ENCODE measurements at regions not wholly inside any gene's neighbourhood (a gene's known extent, or its start where the extent isn't known, plus 50 kb on each side); places are given as distances from the start of the nearest gene placed in this dataset.
A peak's percentile ranks its signal among the peaks of the same experiment; 100 is the strongest.
"Not testable (repeated sequence)": the region's sequence is repeated elsewhere in the genome, so short reads cannot be mapped to it uniquely, and the experiment has no call there.

DNA sequence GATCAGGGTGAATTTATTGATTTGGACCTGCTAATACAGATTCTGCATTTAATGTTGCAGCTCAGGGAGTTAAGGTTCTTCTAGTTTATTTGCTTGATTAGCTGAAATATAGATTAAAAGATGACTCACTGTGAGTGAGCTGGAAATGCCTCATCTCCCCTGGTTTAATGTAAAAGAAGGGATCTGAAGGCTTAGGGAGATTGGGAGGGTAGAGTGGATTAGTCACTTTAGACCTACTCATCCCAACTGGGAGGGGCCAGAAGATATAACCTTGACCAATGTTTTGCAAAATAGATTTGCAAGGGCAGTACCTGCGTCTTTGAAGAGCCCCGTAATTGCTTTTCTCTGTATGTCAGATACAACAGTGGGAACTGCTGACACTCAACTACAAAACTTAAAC is 922.8 kb upstream of the ADGRL4 start:
- no peak overlapping the region for H3K27ac Mint-ChIP-seq
- no peaks in the 10 kb centered on the region for H3K4me1 Mint-ChIP-seq
- no peaks in the 10 kb centered on the region for H3K36me3 Mint-ChIP-seq
- H3K9me3 Mint-ChIP-seq: peaks cover 3 to 8% (median 6%) of the 10 kb centered on the region in 3 donors
- peaks cover 3% of the 10 kb centered on the region for H3K27me3 Mint-ChIP-seq
- no peak overlapping the region for H3K4me3 Mint-ChIP-seq

DNA sequence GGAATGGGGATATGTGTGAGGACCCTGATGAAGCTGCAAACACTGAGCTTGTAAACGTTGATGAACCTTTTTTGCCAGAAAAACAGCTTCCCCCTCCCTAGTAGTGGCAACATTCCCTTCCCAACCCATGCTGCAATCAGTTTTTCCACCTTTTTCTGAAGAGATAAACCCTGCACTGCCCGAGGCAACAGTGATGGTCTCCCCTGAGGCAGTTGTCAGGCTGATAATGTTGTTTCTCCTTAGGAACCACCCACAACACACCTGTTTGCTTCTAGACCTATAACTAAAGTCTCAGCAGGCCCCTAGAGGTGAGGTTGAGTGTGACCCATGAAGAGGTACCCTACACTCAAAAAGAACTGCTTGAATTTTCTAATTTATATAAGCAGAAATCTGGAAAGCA is 922.4 kb upstream of the ADGRL4 start:
- H3K9me3 Mint-ChIP-seq: peaks cover 3 to 8% (median 7%) of the 10 kb centered on the region in 3 donors
- no peak overlapping the region for H3K4me3 Mint-ChIP-seq
- peaks cover 3% of the 10 kb centered on the region for H3K27me3 Mint-ChIP-seq
- no peaks in the 10 kb centered on the region for H3K4me1 Mint-ChIP-seq
- H3K27ac Mint-ChIP-seq: peak overlapping the region in 1 of 3 donors; percentile 6
- H3K36me3 Mint-ChIP-seq: no peaks in the 10 kb centered on the region

DNA sequence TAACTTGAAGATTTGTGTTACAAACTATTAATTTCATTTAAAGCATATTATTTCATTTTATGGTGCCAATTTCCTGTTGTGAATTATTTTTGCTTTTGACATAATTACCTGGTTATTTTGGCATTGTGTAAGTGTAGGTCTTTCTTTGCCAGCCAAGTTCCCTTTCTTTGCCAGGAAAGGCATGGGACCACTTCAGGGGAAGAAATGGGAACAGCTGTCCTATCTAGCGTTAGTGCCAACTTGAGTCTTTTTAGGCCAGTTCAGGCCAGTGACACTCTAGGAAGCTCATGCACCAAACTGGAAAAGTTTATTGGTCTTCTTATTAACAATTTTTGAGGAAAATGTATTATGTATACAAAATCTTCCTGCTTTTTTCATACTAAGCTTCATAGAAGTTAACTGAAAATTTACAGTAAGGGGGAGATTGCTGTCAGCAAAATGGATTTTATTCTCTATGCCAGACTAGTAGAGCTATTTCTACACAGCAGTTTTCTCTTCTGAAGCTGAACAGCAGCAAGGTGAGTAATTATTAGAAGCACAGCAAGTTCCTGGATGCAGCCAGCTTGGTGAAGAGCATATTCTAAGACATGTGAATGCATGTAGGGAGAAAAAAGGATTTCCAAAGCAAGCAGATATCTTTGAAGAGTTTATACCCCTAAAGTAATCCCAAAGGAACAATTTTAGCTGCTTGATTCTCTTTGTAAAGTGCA is 914.6 kb upstream of the ADGRL4 start:
- Mint-ChIP-seq H3K36me3 (no peaks in the 10 kb centered on the region), H3K27me3 (peaks cover 1% of the 10 kb centered on the region), H3K4me3 (no peak overlapping the region), H3K4me1 (no peaks in the 10 kb centered on the region), H3K9me3 (peaks cover 16 to 24% (median 17%) of the 10 kb centered on the region in 3 donors), H3K27ac (no peak overlapping the region)

DNA sequence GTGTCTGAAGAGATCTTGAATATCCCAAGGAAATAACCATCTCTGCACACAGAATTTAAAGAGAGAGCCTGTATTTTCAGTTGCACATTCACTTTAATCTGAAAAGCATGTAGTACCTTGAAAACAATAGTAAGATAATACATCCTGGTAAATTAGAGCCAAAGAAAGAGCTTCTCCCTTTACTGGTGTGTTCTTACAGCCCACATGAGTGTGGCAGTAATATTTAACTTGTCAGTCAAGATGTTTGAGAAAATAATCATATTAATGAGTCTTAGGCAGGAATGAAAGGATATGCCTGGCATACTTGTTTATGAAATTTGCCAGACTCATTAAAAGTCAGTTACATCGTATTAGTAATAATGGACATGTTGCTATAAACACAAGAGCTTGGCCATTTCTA is 908.4 kb upstream of the ADGRL4 start:
- H3K4me1 Mint-ChIP-seq: no peaks in the 10 kb centered on the region
- no peak overlapping the region for H3K27ac Mint-ChIP-seq
- peaks cover 1% of the 10 kb centered on the region for H3K27me3 Mint-ChIP-seq
- peaks cover 7 to 12% (median 8%) of the 10 kb centered on the region in 3 donors for H3K9me3 Mint-ChIP-seq
- H3K4me3 Mint-ChIP-seq: no peak overlapping the region
- no peaks in the 10 kb centered on the region for H3K36me3 Mint-ChIP-seq

DNA sequence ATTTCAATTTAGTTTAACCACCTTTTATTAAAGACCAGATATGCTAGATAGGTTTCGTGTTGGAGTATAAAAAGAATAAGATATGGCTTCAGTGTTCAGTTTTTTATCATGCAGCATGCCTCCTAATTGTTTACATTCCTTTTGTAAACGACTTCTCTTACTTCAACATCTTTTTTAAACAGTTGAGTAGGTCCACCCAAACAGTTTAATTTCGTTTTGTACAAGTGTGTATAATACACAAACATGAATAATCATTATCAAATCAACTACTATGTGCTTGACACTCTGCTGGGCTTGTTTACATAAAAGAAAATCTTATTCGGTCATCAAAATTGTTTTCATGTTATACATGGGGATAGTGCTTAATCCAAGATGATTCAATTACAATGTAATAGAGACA is 906.3 kb upstream of the ADGRL4 start:
- H3K27ac Mint-ChIP-seq: no peak overlapping the region
- peaks cover 1% of the 10 kb centered on the region for H3K27me3 Mint-ChIP-seq
- peaks cover 7 to 12% (median 8%) of the 10 kb centered on the region in 3 donors for H3K9me3 Mint-ChIP-seq
- no peaks in the 10 kb centered on the region for H3K4me1 Mint-ChIP-seq
- no peak overlapping the region for H3K4me3 Mint-ChIP-seq
- no peaks in the 10 kb centered on the region for H3K36me3 Mint-ChIP-seq

DNA sequence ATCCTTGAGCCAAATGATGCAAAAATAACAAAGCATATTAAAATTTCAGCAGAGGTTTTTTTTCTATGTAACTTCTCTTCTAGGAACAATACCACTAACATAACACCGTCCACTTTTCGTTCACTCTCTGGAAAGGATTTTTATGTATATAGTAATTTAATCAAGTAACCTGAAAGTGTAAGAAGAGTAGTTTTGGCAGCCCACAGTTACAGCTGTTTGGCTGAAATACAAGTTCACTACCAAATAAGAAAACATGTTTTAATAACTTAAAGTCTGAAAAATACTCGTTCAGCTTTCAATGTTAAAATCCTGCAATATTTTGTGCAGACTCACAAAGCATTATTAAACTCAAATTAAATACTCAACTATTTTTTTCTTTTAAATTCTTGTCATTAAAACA is 896.8 kb upstream of the ADGRL4 start:
- Mint-ChIP-seq H3K27ac (no peak overlapping the region), H3K27me3 (peaks cover 2% of the 10 kb centered on the region), H3K9me3 (peaks cover 5 to 11% (median 5%) of the 10 kb centered on the region in 3 donors), H3K36me3 (no peaks in the 10 kb centered on the region), H3K4me1 (no peaks in the 10 kb centered on the region), H3K4me3 (no peak overlapping the region)

DNA sequence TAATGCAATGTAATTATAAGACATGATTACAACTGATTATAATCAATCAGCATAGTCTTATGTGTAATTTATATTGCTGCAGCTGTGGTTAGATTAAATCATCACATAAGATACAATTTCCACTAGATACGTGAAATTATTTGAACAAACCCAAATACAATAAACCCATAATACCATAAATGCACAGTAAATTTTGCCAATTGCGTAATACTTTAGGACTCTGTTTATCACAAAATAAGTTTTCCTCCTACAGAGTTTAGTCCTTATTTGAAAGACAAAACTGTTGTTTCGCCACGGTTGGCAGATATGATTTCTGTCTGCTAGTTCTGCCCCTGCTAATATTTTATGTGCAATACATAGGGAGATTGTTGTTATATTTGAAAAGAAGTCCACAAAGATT is 895.9 kb upstream of the ADGRL4 start:
- H3K4me1 Mint-ChIP-seq: no peaks in the 10 kb centered on the region
- H3K36me3 Mint-ChIP-seq: no peaks in the 10 kb centered on the region
- peaks cover 5 to 11% (median 5%) of the 10 kb centered on the region in 3 donors for H3K9me3 Mint-ChIP-seq
- no peak overlapping the region for H3K27ac Mint-ChIP-seq
- H3K4me3 Mint-ChIP-seq: no peak overlapping the region
- H3K27me3 Mint-ChIP-seq: peaks cover 2% of the 10 kb centered on the region

DNA sequence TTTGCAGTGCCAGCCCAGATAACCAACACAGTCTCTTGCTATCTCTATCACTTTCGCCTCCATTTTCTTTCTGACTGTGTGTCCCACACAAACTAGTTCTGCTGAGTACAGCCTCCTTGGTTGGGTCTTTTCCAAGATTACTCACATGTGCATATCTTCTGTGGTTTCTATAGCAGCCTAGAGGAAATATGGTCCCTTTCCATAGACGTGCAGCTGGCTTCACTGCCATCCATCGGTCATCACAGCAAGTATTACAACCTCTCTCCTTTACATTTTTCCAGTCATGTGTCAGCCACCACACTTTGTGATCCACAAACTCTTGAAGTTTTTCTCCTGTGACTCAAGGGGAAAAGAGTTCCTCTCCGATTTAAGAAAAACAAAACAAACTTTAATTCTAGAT is 893.4 kb upstream of the ADGRL4 start:
- Mint-ChIP-seq H3K27ac (no peak overlapping the region), H3K4me3 (no peak overlapping the region), H3K36me3 (no peaks in the 10 kb centered on the region), H3K4me1 (peaks cover 0 to 2% (median 0%) of the 10 kb centered on the region in 3 donors), H3K27me3 (peaks cover 2% of the 10 kb centered on the region), H3K9me3 (peaks cover 1 to 7% (median 2%) of the 10 kb centered on the region in 3 donors)

DNA sequence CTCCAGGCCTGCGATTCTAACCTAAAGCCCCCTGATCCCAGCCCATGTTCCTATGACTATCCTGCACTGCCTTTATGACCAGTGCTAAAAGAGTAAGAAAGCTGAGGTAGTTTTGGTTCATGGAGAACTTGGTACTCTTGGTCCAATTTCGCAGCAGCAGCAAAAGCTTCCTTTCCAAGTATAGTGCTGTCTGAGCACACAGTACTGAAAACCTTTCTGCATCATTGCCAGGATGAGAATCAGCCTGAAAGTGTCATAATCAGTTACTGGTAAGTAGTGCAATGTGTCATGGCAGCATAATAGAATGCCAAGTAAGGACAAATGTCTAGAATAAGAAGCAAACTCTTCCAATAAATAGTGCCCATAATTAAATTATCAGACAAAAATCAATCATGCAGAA is 889.6 kb upstream of the ADGRL4 start:
- Mint-ChIP-seq H3K4me3 (no peak overlapping the region), H3K36me3 (peaks cover 2% of the 10 kb centered on the region), H3K9me3 (peaks cover 2 to 6% (median 5%) of the 10 kb centered on the region in 3 donors), H3K4me1 (peaks cover 0 to 5% (median 0%) of the 10 kb centered on the region in 3 donors), H3K27me3 (peaks cover 4% of the 10 kb centered on the region), H3K27ac (no peak overlapping the region)

DNA sequence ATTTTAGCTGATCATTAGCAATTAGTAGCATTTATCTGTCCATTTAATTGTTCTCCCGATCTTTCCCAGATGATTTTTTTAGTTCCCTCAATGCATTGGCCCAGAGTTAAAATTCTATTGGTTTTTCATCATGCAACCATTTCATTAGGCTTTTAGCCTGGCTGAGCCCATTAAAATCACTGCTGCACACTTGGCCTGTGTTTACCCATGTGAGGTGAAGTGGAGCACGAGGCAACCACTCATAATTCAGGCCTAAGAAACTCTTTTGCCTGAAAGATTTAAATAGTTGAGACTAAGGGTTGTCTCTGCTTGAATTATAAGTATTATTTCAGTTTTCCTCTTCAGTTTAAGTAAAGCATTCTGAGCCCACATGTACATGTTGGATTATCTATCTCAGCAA is 889.0 kb upstream of the ADGRL4 start:
- peaks cover 4% of the 10 kb centered on the region for H3K27me3 Mint-ChIP-seq
- peaks cover 0 to 5% (median 0%) of the 10 kb centered on the region in 3 donors for H3K4me1 Mint-ChIP-seq
- no peak overlapping the region for H3K27ac Mint-ChIP-seq
- H3K4me3 Mint-ChIP-seq: no peak overlapping the region
- peaks cover 2% of the 10 kb centered on the region for H3K36me3 Mint-ChIP-seq
- H3K9me3 Mint-ChIP-seq: peaks cover 5 to 8% (median 6%) of the 10 kb centered on the region in 3 donors

DNA sequence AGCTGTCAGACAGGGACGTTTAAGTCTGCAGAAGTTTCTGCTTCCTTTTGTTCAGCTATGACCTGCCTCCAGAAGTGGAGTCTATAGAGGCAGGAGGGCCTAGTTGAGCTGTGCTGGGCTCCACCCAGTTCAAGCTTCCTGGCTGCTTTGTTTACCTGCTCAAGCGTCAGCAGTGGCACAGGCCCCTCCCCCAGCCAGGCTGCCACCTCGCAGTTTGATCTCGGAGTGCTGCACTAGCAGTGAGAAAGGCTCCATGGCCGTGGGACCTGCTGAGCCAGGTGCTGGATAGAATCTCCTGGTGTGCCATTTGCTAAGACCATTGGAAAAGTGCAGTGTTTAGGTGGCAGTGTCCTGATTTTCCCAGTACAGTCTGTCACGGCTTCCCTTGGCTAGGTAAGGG is 887.6 kb upstream of the ADGRL4 start:
- H3K27ac Mint-ChIP-seq, H3K4me1 Mint-ChIP-seq, H3K36me3 Mint-ChIP-seq, H3K9me3 Mint-ChIP-seq, H3K27me3 Mint-ChIP-seq: not testable (repeated sequence)
- peak overlapping the region in 1 of 4 donors; percentile 75 for H3K4me3 Mint-ChIP-seq

DNA sequence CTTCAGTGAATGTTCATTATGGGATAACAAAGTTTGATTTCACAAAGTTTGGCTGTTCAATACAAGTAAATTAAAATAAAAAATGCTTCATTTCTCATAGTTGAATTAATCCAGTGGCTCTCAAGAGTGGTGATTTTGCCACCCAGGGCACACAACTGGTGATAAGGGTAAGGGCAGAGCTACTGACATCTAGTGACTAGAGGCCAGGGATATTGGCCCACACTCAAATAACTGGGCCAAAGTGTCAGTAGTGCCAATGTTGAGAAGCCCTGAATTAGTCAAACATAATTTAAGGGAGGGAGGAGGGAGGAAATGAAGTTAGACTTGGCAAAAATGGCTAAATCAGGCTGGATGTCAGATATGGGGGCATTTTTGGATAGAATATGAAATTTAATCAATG is 880.5 kb upstream of the ADGRL4 start:
- Mint-ChIP-seq H3K4me1 (no peaks in the 10 kb centered on the region), H3K27ac (peak overlapping the region in 1 of 3 donors; percentile 5), H3K36me3 (peaks cover 2% of the 10 kb centered on the region), H3K4me3 (no peak overlapping the region), H3K9me3 (peaks cover 8 to 14% (median 12%) of the 10 kb centered on the region in 3 donors), H3K27me3 (no peaks in the 10 kb centered on the region)

DNA sequence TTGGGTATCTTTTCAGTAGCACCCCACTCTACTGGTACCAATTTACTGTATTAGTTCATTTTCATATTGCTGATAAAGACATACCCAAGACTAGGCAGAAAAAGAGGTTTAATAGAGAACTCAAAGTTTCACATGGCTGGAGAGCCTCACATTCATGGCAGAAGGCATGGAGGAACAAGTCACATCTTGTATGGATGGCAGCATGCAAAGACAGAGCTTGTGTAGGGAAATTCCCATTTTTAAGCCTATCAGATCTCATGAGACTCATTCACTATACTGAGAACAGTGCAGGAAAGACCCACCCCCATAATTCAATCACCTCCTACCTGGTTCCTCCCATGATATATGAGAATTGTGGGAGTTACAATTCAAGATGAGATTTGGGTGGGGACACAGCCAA is 878.6 kb upstream of the ADGRL4 start:
- Mint-ChIP-seq H3K9me3 (peaks cover 4 to 10% (median 8%) of the 10 kb centered on the region in 3 donors), H3K4me1 (no peaks in the 10 kb centered on the region), H3K4me3 (no peak overlapping the region), H3K27ac (no peak overlapping the region), H3K36me3 (no peaks in the 10 kb centered on the region), H3K27me3 (no peaks in the 10 kb centered on the region)

DNA sequence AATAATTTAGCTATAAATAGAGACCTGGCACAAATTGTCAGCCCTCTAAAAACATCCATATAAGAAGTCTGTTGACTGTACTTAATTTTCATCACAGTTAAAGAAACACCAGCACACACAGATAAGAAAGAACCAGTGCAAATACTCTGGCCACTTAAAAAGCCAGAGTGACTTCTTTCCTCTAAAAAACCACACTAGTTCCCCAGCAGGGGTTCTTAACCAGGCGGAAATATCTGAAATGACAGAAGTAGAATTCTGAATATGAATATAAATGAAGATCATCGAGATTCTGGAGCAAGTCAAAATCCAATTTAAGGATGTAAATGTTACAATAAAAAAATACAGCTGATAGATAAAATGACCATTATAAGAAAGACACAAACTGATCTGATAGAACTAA is 870.6 kb upstream of the ADGRL4 start:
- Mint-ChIP-seq H3K4me1 (peaks cover 0 to under 1% (median 0%) of the 10 kb centered on the region in 3 donors), H3K27ac (no peak overlapping the region), H3K4me3 (no peak overlapping the region), H3K9me3 (peaks cover 2 to 16% (median 3%) of the 10 kb centered on the region in 3 donors), H3K36me3 (no peaks in the 10 kb centered on the region), H3K27me3 (no peaks in the 10 kb centered on the region)

DNA sequence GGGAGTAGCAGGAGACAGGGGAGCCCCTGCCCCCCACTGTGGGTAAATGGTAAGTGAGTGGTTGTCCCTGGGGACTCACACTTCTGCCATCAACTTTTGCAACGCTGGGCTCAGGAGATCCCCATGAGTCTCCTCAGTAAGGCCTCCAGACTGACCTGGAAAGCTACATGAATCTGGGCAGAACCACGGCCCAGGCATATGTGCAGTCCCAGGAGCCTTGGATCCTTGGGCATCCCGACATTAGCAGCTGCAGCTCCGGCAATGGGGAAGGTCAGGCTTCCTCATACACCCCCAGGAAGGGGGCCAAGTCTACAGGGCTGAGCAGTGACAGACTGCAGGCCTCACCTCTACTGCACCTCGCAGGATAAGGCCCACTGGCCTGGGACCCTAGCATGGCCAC is 868.7 kb upstream of the ADGRL4 start:
- Mint-ChIP-seq H3K9me3 (peaks cover 2 to 16% (median 3%) of the 10 kb centered on the region in 3 donors), H3K4me3 (no peak overlapping the region), H3K4me1 (peaks cover 0 to 3% (median 0%) of the 10 kb centered on the region in 3 donors), H3K36me3 (no peaks in the 10 kb centered on the region), H3K27me3 (no peaks in the 10 kb centered on the region), H3K27ac (no peak overlapping the region)

DNA sequence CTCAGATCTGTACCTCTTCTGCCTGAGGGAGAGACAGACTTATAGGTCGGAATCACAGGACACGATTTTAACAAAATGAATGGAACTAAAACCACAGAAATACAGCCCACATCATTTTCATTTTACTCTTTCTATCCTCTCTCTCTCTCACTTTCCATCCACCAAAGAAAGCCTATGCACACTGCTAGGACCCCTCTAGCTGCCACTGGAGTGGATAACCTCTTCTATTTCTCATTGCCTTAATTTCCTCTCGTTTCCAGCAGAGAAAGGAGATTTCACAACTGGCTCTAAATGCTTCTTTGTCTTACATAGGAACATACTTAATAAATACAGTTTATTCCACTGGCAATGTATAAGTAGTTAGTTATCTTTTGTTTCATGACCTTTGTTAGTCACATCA is 867.8 kb upstream of the ADGRL4 start:
- Mint-ChIP-seq H3K27me3 (no peaks in the 10 kb centered on the region), H3K4me1 (peaks cover 0 to 3% (median 0%) of the 10 kb centered on the region in 3 donors), H3K9me3 (peaks cover 2 to 12% (median 3%) of the 10 kb centered on the region in 3 donors), H3K27ac (no peak overlapping the region), H3K36me3 (no peaks in the 10 kb centered on the region), H3K4me3 (no peak overlapping the region)
